LNCAP (cell line): ENCODE measurements at regions not wholly inside any gene's neighbourhood (a gene's known extent, or its start where the extent isn't known, plus 50 kb on each side); places are given as distances from the start of the nearest gene placed in this dataset.

ENCODE experiments used
- CTCF ChIP-seq: fragments of 450-650 bp; IDR thresholded peaks from 2 replicates; pipeline ENCODE4 v1.5.1; 2017; ENCODE audit warnings: mild to moderate bottlenecking

GRCh38 chr11:127390465-127390864 is 389.9 kb upstream of the KIRREL3 start:
- TF ChIP-seq CTCF: no peak

GRCh38 chr11:127385071-127385470 is 384.5 kb upstream of the KIRREL3 start:
- no peak for TF ChIP-seq CTCF

GRCh38 chr11:127383026-127383425 is 382.5 kb upstream of the KIRREL3 start:
- TF ChIP-seq CTCF: no peak

- no peak for TF ChIP-seq CTCF
Observed at GRCh38 chr11:127381247-127381646, 380.7 kb upstream of the KIRREL3 start.

- no peak for TF ChIP-seq CTCF
Observed at GRCh38 chr11:127379686-127380085, 379.1 kb upstream of the KIRREL3 start.

GRCh38 chr11:127376301-127376700 is 375.7 kb upstream of the KIRREL3 start:
- no peak for TF ChIP-seq CTCF

GRCh38 chr11:127369356-127369755 is 368.8 kb upstream of the KIRREL3 start:
- no peak for TF ChIP-seq CTCF

- TF ChIP-seq CTCF: no peak
Observed at GRCh38 chr11:127362754-127363308, 362.3 kb upstream of the KIRREL3 start.
